OCI-LY7 (cell line): ENCODE measurements at regions not wholly inside any gene's neighbourhood (a gene's known extent, or its start where the extent isn't known, plus 50 kb on each side); places are given as distances from the start of the nearest gene placed in this dataset.

Experiments used
- CTCF ChIP-seq: fragments of 200-600 bp; sonication (generic); conservative IDR thresholded peaks from 2 replicates; pipeline ENCODE4 v1.5.1; 2014; ENCODE audit warnings: mild to moderate bottlenecking, antibody characterized with exemption, low read length, moderate library complexity, mixed read lengths
- EZH2phosphoT487 ChIP-seq: fragments of 200-600 bp; sonication (generic); IDR thresholded peaks from 2 replicates; pipeline ENCODE4 v1.6.1; 2018; ENCODE audit warnings: low read depth, borderline replicate concordance, mild to moderate bottlenecking, mixed run types, antibody characterized with exemption, low read length, moderate library complexity, mixed read lengths

- TF ChIP-seq CTCF: no peak
- no peak for TF ChIP-seq EZH2phosphoT487
Measured at GRCh38 chr6:131367206-131367873, 205.7 kb upstream of the ARG1 start.
